ENCODE measurements at regions not wholly inside any gene's neighbourhood (a gene's known extent, or its start where the extent isn't known, plus 50 kb on each side); places are given as distances from the start of the nearest gene placed in this dataset.

DNA sequence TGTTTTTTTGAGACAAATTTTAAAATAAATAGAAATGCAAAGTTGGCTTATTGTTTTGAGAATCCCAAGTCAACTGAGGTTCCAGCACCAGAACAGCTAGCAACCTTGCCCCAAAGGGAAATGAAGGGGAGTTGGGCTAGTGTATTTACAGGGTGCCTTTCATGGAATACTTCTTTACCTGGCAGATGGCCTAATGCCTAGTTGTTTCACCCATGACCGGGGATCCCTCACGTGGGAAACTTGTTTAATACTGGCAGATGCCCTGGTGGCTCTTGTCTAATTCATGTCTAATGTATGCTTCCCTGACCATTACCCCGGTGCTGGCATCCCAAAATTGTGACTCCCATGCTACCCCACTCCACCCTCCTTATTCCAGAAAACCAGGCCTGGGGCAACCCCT, 861.1 kb upstream of the ZWINT start:
- TF ChIP-seq, protein P1, sequence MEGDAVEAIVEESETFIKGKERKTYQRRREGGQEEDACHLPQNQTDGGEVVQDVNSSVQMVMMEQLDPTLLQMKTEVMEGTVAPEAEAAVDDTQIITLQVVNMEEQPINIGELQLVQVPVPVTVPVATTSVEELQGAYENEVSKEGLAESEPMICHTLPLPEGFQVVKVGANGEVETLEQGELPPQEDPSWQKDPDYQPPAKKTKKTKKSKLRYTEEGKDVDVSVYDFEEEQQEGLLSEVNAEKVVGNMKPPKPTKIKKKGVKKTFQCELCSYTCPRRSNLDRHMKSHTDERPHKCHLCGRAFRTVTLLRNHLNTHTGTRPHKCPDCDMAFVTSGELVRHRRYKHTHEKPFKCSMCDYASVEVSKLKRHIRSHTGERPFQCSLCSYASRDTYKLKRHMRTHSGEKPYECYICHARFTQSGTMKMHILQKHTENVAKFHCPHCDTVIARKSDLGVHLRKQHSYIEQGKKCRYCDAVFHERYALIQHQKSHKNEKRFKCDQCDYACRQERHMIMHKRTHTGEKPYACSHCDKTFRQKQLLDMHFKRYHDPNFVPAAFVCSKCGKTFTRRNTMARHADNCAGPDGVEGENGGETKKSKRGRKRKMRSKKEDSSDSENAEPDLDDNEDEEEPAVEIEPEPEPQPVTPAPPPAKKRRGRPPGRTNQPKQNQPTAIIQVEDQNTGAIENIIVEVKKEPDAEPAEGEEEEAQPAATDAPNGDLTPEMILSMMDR (IDR thresholded peaks at IDR 0.05): no peak
- TF ChIP-seq POLR2AphosphoS5 (IDR thresholded peaks at IDR 0.05; ENCODE audit: low read depth, low read length) (no peak), SIN3A (IDR thresholded peaks at IDR 0.05; ENCODE audit: borderline replicate concordance, insufficient read depth, low read depth, low read length) (no peak)

Measured in Panc1 (cell line).